ENCODE measurements at regions not wholly inside any gene's neighbourhood (a gene's known extent, or its start where the extent isn't known, plus 50 kb on each side); places are given as distances from the start of the nearest gene placed in this dataset.

GRCh38 chr10:128507066-128507465 lies 380.8 kb upstream of the MKI67 start:
- TF ChIP-seq EZH2 (IDR thresholded peaks at IDR 0.05; ENCODE audit: borderline replicate concordance) = no peak
- TF ChIP-seq CTCF (IDR thresholded peaks at IDR 0.05; ENCODE audit: poor library complexity) = no peak
